ENCODE measurements at regions not wholly inside any gene's neighbourhood (a gene's known extent, or its start where the extent isn't known, plus 50 kb on each side); places are given as distances from the start of the nearest gene placed in this dataset.

- no peak for DNase-seq
- in situ Hi-C loops (cut with HindIII; ENCODE audit: low pct_ligation_motif_present, low pct_unique_long_range_greater_than_20kb, low sequenced_read_pairs) = no loop called here
Observed at GRCh38 chr1:59104191-59104760, 192.6 kb upstream of the FGGY start.

- in situ Hi-C loops (cut with HindIII; ENCODE audit: low pct_ligation_motif_present, low pct_unique_long_range_greater_than_20kb, low sequenced_read_pairs) = no loop called here
- no peak for DNase-seq
Observed at GRCh38 chr1:59105548-59106507, 191.1 kb upstream of the FGGY start.

- DNase-seq = no peak
- in situ Hi-C loops (cut with HindIII; ENCODE audit: low pct_ligation_motif_present, low pct_unique_long_range_greater_than_20kb, low sequenced_read_pairs) = no loop called here
Observed at GRCh38 chr1:59107516-59107915, 189.4 kb upstream of the FGGY start.

GRCh38 chr1:59107916-59108315 lies 189.0 kb upstream of the FGGY start:
- in situ Hi-C loops (cut with HindIII; ENCODE audit: low pct_ligation_motif_present, low pct_unique_long_range_greater_than_20kb, low sequenced_read_pairs) = no loop called here
- DNase-seq = no peak

GRCh38 chr1:59108481-59109317 lies 188.2 kb upstream of the FGGY start:
- no peak for DNase-seq
- in situ Hi-C loops (cut with HindIII; ENCODE audit: low pct_ligation_motif_present, low pct_unique_long_range_greater_than_20kb, low sequenced_read_pairs) = no loop called here

GRCh38 chr1:59110271-59110670 lies 186.6 kb upstream of the FGGY start:
- no peak for DNase-seq
- in situ Hi-C loops (cut with HindIII; ENCODE audit: low pct_ligation_motif_present, low pct_unique_long_range_greater_than_20kb, low sequenced_read_pairs) = no loop called here

- in situ Hi-C loops (cut with HindIII; ENCODE audit: low pct_ligation_motif_present, low pct_unique_long_range_greater_than_20kb, low sequenced_read_pairs) = no loop called here
Observed at GRCh38 chr1:59113876-59114457, 182.9 kb upstream of the FGGY start.

GRCh38 chr1:59115865-59116264 lies 181.0 kb upstream of the FGGY start:
- in situ Hi-C loops (cut with HindIII; ENCODE audit: low pct_ligation_motif_present, low pct_unique_long_range_greater_than_20kb, low sequenced_read_pairs) = no loop called here

More at GRCh38 chr1:59113876-59114457, 182.9 kb upstream of the FGGY start:
- no peak for DNase-seq

GRCh38 chr1:59116920-59117542 lies 179.9 kb upstream of the FGGY start:
- peak; percentile 32 for DNase-seq

More at GRCh38 chr1:59115865-59116264, 181.0 kb upstream of the FGGY start:
- no peak for DNase-seq

GRCh38 chr1:59122527-59122926 lies 174.4 kb upstream of the FGGY start:
- no peak for DNase-seq
- in situ Hi-C loops (cut with HindIII; ENCODE audit: low pct_ligation_motif_present, low pct_unique_long_range_greater_than_20kb, low sequenced_read_pairs) = no loop called here

More at GRCh38 chr1:59116920-59117542, 179.9 kb upstream of the FGGY start:
- in situ Hi-C loops (cut with HindIII; ENCODE audit: low pct_ligation_motif_present, low pct_unique_long_range_greater_than_20kb, low sequenced_read_pairs) = no loop called here

- in situ Hi-C loops (cut with HindIII; ENCODE audit: low pct_ligation_motif_present, low pct_unique_long_range_greater_than_20kb, low sequenced_read_pairs) = no loop called here
Observed at GRCh38 chr1:59123081-59123681, 173.7 kb upstream of the FGGY start.

GRCh38 chr1:59124166-59124565 lies 172.7 kb upstream of the FGGY start:
- no peak for DNase-seq
- in situ Hi-C loops (cut with HindIII; ENCODE audit: low pct_ligation_motif_present, low pct_unique_long_range_greater_than_20kb, low sequenced_read_pairs) = no loop called here

More at GRCh38 chr1:59123081-59123681, 173.7 kb upstream of the FGGY start:
- no peak for DNase-seq

- in situ Hi-C loops (cut with HindIII; ENCODE audit: low pct_ligation_motif_present, low pct_unique_long_range_greater_than_20kb, low sequenced_read_pairs) = no loop called here
- no peak for DNase-seq
Observed at GRCh38 chr1:59125154-59125553, 171.7 kb upstream of the FGGY start.

- in situ Hi-C loops (cut with HindIII; ENCODE audit: low pct_ligation_motif_present, low pct_unique_long_range_greater_than_20kb, low sequenced_read_pairs) = no loop called here
- DNase-seq = no peak
Observed at GRCh38 chr1:59125676-59126320, 171.1 kb upstream of the FGGY start.

- in situ Hi-C loops (cut with HindIII; ENCODE audit: low pct_ligation_motif_present, low pct_unique_long_range_greater_than_20kb, low sequenced_read_pairs) = no loop called here
- DNase-seq = no peak
Observed at GRCh38 chr1:59126366-59126765, 170.5 kb upstream of the FGGY start.

GRCh38 chr1:59128239-59128736 lies 168.6 kb upstream of the FGGY start:
- DNase-seq = no peak
- in situ Hi-C loops (cut with HindIII; ENCODE audit: low pct_ligation_motif_present, low pct_unique_long_range_greater_than_20kb, low sequenced_read_pairs) = no loop called here

GRCh38 chr1:59128784-59129227 lies 168.1 kb upstream of the FGGY start:
- in situ Hi-C loops (cut with HindIII; ENCODE audit: low pct_ligation_motif_present, low pct_unique_long_range_greater_than_20kb, low sequenced_read_pairs) = no loop called here
- DNase-seq = no peak
